Fibroblast of lung (primary cell): ENCODE measurements at regions not wholly inside any gene's neighbourhood (a gene's known extent, or its start where the extent isn't known, plus 50 kb on each side); places are given as distances from the start of the nearest gene placed in this dataset.
A peak's percentile ranks its signal among the peaks of the same experiment; 100 is the strongest.

Experiments
- DNase-seq, 2 donors: peaks; one replicate each; pipeline versions ENCODE4 v3.0.0 to v3.0.0-alpha.2; 2010; ENCODE audit warnings: low read depth in 2 of 2
- H2AFZ ChIP-seq: 2 replicates; pipeline ENCODE4 v1.5.1; 2012; ENCODE audit warnings: low read length, control low read depth, inconsistent platforms
- H3K27ac ChIP-seq: 2 replicates; pipeline ENCODE4 v1.5.1; 2011; ENCODE audit warnings: low read length, control low read depth; ENCODE audit not compliant: insufficient read depth
- H3K27me3 ChIP-seq: 2 replicates; pipeline ENCODE4 v1.5.1; 2011; ENCODE audit warnings: mild to moderate bottlenecking, low read length; ENCODE audit not compliant: control insufficient read depth, insufficient read depth
- H3K36me3 ChIP-seq: 2 replicates; pipeline ENCODE4 v1.5.1; 2011; ENCODE audit warnings: low read length; ENCODE audit not compliant: control insufficient read depth, insufficient read depth
- H3K4me1 ChIP-seq: 2 replicates; pipeline ENCODE4 v1.5.1; 2011; ENCODE audit warnings: low read length; ENCODE audit not compliant: control insufficient read depth, insufficient read depth; ENCODE audit errors: extremely low read depth
- H3K4me2 ChIP-seq: 2 replicates; pipeline ENCODE4 v1.5.1; 2011; ENCODE audit warnings: low read length, control low read depth; ENCODE audit not compliant: insufficient read depth; ENCODE audit errors: extremely low read depth
- H3K4me3 ChIP-seq, 4 experiments: fragments of 200-600 bp in 1 of 4; sonication (generic) in 1 of 4; replicated peaks in 1 of 4; 2 replicates each; pipeline ENCODE4 v1.5.1; 2011 to 2016; ENCODE audit warnings: low read length in 4 of 4, low read depth in 3 of 4, mild to moderate bottlenecking in 3 of 4, control low read depth in 2 of 4, inconsistent platforms in 1 of 4, mixed read lengths in 1 of 4; ENCODE audit not compliant: insufficient read depth in 1 of 4; ENCODE audit errors: control extremely low read depth in 1 of 4
- H3K79me2 ChIP-seq: 2 replicates; pipeline ENCODE4 v1.5.1; 2012; ENCODE audit warnings: mild to moderate bottlenecking, low read length, inconsistent platforms; ENCODE audit not compliant: control insufficient read depth, insufficient read depth
- H3K9ac ChIP-seq: 2 replicates; pipeline ENCODE4 v1.5.1; 2011; ENCODE audit warnings: mild to moderate bottlenecking, low read length, control low read depth; ENCODE audit not compliant: insufficient read depth
- H3K9me3 ChIP-seq: 2 replicates; pipeline ENCODE4 v1.5.1; 2012; ENCODE audit warnings: low read depth, low read length; ENCODE audit not compliant: control insufficient read depth, insufficient read depth
- H4K20me1 ChIP-seq: 2 replicates; pipeline ENCODE4 v1.5.1; 2011; ENCODE audit warnings: low read length; ENCODE audit not compliant: control insufficient read depth, insufficient read depth; ENCODE audit errors: extremely low read depth
- EZH2 ChIP-seq: IDR thresholded peaks from 2 replicates; pipeline ENCODE4 v1.5.1; 2012; ENCODE audit warnings: low read length, control low read depth, mild to moderate bottlenecking; ENCODE audit errors: missing control alignments
- TF ChIP-seq, protein P1 (sequence below), 2 donors: IDR thresholded peaks in 1 of 2; conservative IDR thresholded peaks in 1 of 2; 1 replicate in 1 of 2; 2 replicates in 1 of 2; pipeline ENCODE4 v1.5.1; 2011 to 2012; ENCODE audit warnings: low read length in 2 of 2, control low read depth in 1 of 2, inconsistent platforms in 1 of 2, low read depth in 1 of 2, mild to moderate bottlenecking in 1 of 2

DNA sequence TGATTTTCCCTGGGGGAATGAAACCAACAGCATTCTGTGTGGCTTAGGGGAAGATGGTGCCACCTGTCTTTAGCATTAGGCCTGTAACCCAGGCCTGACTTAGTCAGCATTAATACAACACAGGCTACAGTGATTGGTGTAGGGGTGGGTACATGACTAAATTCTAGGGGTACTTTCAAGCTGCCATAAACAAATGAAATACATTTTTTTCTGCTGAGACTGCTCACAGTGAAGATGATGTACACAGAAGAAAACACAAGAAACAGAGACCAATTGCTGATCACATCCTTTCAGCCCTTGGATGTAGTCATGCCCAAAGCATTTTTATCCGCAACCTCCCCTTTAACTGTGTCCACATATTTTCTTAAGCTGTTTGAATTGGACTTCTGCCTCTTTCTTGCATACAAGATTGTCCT lies 527.2 kb downstream of the KCTD16 start:
- Histone ChIP-seq H3K4me2 (no peak overlapping the region), H3K9ac (no peak overlapping the region), H3K4me1 (no peaks in the 10 kb centered on the region), H4K20me1 (no peaks in the 10 kb centered on the region), H3K27ac (no peak overlapping the region), H3K4me3 (no peak overlapping the region), H3K9me3 (no peaks in the 10 kb centered on the region), H3K79me2 (no peaks in the 10 kb centered on the region), H3K27me3 (no peaks in the 10 kb centered on the region), H3K36me3 (no peaks in the 10 kb centered on the region), H2AFZ (no peak overlapping the region)
- TF ChIP-seq, protein P1, sequence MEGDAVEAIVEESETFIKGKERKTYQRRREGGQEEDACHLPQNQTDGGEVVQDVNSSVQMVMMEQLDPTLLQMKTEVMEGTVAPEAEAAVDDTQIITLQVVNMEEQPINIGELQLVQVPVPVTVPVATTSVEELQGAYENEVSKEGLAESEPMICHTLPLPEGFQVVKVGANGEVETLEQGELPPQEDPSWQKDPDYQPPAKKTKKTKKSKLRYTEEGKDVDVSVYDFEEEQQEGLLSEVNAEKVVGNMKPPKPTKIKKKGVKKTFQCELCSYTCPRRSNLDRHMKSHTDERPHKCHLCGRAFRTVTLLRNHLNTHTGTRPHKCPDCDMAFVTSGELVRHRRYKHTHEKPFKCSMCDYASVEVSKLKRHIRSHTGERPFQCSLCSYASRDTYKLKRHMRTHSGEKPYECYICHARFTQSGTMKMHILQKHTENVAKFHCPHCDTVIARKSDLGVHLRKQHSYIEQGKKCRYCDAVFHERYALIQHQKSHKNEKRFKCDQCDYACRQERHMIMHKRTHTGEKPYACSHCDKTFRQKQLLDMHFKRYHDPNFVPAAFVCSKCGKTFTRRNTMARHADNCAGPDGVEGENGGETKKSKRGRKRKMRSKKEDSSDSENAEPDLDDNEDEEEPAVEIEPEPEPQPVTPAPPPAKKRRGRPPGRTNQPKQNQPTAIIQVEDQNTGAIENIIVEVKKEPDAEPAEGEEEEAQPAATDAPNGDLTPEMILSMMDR (conservative IDR thresholded peaks at IDR 0.05 in 1 of 2, IDR thresholded peaks at IDR 0.05 in 1 of 2; ENCODE audit: low read depth in 1 of 2, low read length in 2 of 2), result peak; percentile 9 to 32
- TF ChIP-seq EZH2, result no peak
- peak; percentile 96 to 99 for DNase-seq

DNA sequence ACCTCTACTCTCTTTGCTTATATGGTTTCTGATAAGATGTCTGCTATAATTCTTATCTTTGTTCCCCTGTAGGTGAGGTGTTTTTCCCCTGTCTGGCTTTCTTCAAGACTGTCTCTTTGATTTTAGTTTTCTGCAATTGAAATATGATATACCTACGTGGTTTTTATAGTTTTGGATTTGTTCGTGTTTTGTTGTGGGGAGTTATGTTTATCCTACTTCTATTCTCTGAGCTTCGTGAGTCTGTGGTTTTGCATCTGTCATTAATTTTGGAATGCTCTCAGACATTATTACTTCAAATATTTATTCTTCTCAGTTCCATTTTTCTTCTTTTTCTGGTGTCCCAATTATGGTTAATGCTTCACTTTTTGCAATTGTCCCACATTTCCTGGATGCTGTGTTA lies 521.3 kb downstream of the KCTD16 start:
- no peak overlapping the region for H3K4me3 ChIP-seq
- H3K27me3 ChIP-seq, result no peaks in the 10 kb centered on the region
- no peak overlapping the region for H3K4me2 ChIP-seq
- H3K9ac ChIP-seq, result no peak overlapping the region
- no peaks in the 10 kb centered on the region for H3K79me2 ChIP-seq
- H3K4me1 ChIP-seq, result no peaks in the 10 kb centered on the region
- no peak overlapping the region for H3K27ac ChIP-seq
- H3K36me3 ChIP-seq, result no peaks in the 10 kb centered on the region
- peak; percentile 2 to 17 for DNase-seq
- TF ChIP-seq, protein P1 (conservative IDR thresholded peaks at IDR 0.05 in 1 of 2, IDR thresholded peaks at IDR 0.05 in 1 of 2; ENCODE audit: low read depth in 1 of 2, low read length in 2 of 2), result no peak
- TF ChIP-seq EZH2, result no peak
- H4K20me1 ChIP-seq, result no peaks in the 10 kb centered on the region
- H2AFZ ChIP-seq, result no peak overlapping the region
- H3K9me3 ChIP-seq, result no peaks in the 10 kb centered on the region

DNA sequence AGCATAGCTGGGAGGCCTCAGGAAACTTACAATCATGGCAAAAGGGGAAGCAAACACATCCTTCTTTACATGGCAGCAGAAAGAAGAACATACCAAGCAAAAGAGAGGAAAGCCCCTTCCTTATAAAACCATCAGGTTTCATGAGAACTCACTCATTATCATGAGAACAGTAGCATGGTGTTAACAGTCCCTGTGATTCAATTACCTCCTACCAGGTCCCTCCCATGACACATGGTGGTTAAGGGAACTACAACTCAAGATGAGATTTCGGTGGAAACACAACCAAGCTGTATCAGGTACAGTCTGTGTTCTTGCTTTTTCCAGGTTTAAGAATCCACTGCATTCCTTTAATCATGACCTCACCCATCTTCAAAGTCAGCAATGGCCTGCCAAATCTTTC lies 514.2 kb downstream of the KCTD16 start:
- H2AFZ ChIP-seq, result no peak overlapping the region
- no peak for DNase-seq
- H3K9ac ChIP-seq, result no peak overlapping the region
- H3K4me2 ChIP-seq, result no peak overlapping the region
- no peaks in the 10 kb centered on the region for H3K36me3 ChIP-seq
- TF ChIP-seq, protein P1 (conservative IDR thresholded peaks at IDR 0.05 in 1 of 2, IDR thresholded peaks at IDR 0.05 in 1 of 2; ENCODE audit: low read depth in 1 of 2, low read length in 2 of 2), result no peak
- no peak for TF ChIP-seq EZH2
- H3K4me1 ChIP-seq, result no peaks in the 10 kb centered on the region
- H3K9me3 ChIP-seq, result no peaks in the 10 kb centered on the region
- no peaks in the 10 kb centered on the region for H3K27me3 ChIP-seq
- H3K27ac ChIP-seq, result no peak overlapping the region
- H4K20me1 ChIP-seq, result no peaks in the 10 kb centered on the region
- no peak overlapping the region for H3K4me3 ChIP-seq
- H3K79me2 ChIP-seq, result no peaks in the 10 kb centered on the region
